ENCODE measurements at regions not wholly inside any gene's neighbourhood (a gene's known extent, or its start where the extent isn't known, plus 50 kb on each side); places are given as distances from the start of the nearest gene placed in this dataset.

DNA sequence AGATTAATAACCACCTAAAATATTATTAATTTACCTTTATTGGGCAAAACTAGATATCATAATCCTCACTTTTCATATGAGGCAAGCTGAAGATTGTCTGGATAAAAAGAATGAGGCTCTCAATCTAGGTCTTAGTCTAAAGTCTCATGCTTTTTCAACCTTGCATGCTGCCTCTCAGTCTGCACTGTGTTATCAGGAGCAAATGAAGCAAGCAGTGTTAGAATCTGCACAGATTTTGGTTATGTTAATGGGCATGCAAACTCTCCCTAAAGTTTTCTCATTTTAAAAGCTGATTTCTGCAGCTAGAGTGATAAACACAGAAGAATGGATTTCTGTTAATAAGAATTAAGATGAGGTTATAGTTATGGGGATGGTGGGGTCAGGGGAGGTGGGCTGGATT, 350.7 kb upstream of the C11orf87 start:
- Histone ChIP-seq H3K27ac (no peak overlapping the region), H3K4me3 (ENCODE audit: low read depth, low read length) (no peak overlapping the region), H2AFZ (no peak overlapping the region), H3K27me3 (ENCODE audit: control insufficient read depth, insufficient read depth, low read length) (no peaks in the 10 kb centered on the region), H3K9me3 (ENCODE audit: control insufficient read depth, low read length) (no peaks in the 10 kb centered on the region), H3K9ac (no peak overlapping the region), H3K79me2 (no peaks in the 10 kb centered on the region), H3K4me1 (no peaks in the 10 kb centered on the region), H3K4me2 (ENCODE audit: low read length) (no peak overlapping the region), H3K36me3 (ENCODE audit: control insufficient read depth, insufficient read depth, low read length) (no peaks in the 10 kb centered on the region)
- no peak for TF ChIP-seq CTCF (IDR thresholded peaks at IDR 0.05)

DNA sequence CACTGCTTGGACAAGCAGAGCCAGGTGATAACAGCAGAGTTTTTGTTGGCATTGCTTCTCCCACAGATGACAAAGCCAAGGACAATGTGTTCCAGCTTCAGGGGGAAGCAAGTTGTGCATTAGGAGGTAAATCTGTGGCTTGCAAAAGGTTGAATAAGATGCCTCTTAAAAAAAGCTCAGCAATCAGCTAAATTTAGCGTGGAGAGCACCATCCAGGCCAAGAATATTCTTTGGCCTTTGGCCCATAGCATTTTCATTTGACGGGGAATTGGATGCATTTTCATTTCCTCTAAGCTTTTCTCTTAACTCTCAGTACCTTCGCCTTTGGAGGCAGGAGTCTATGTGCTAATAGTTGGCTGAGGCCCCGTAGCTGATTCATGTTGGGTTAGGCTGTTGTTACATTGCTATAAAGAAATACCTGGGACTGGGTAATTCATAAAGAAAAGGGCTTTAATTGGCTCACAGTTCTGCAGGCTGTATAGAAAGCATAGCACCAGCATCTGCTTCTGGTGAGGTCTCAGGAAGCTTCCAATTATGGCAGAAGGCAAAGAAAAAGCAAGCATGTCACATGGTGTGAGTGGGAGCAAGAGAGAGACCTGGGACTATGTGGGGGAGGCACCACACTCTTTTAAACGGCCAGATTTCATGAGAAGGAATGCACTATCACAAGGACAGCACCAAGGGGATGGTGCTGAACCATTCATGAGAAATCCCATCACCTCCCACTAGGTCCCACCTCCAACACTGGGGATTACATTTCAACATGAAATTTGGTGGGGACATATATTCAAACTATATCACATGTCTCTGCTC, 350.1 kb upstream of the C11orf87 start:
- Histone ChIP-seq H3K27me3 (ENCODE audit: control insufficient read depth, insufficient read depth, low read length) (no peaks in the 10 kb centered on the region), H3K27ac (no peak overlapping the region), H3K9me3 (ENCODE audit: control insufficient read depth, low read length) (no peaks in the 10 kb centered on the region), H3K4me1 (no peaks in the 10 kb centered on the region), H3K36me3 (ENCODE audit: control insufficient read depth, insufficient read depth, low read length) (no peaks in the 10 kb centered on the region), H3K4me3 (ENCODE audit: low read depth, low read length) (no peak overlapping the region), H2AFZ (no peak overlapping the region), H3K9ac (no peak overlapping the region), H3K4me2 (ENCODE audit: low read length) (no peak overlapping the region), H3K79me2 (no peaks in the 10 kb centered on the region)
- no peak for TF ChIP-seq CTCF (IDR thresholded peaks at IDR 0.05)

DNA sequence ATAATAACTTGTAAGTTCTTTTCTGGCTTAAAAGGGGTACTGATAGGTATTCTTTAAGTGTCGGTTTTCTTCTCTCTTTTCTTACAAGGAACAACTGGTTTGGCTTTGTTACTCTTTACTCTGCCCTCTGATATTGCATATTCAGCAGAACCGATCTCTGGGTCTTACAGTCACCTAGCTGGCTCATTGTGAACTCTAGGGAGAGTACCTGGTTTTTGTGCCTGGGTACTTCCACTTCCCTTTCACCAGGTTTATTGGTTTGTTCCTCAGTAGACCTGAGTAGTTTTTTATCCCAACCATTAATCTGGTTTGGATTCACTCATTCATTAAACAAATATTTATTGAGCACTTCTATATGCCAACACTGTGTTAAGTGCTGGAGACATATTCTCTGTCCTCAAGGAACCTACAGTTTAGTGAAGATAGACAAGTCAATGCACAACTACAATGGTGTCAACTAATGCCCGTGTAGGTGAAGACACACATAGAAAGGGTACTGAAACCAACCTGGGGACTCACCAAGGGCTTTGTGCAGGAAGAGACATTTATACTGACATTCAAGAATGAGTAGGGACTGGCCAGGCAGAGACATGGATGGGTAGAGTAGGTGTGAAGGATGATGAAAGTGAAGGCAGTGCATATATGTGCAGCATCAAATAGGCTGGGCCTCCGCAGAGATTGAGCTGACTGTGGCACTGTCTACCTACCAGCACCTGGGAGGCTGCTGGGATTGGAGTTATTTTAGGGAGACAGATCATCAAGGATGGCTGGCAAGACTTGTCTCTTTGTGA, 348.8 kb upstream of the C11orf87 start:
- Histone ChIP-seq H3K4me1 (no peaks in the 10 kb centered on the region), H3K27me3 (ENCODE audit: control insufficient read depth, insufficient read depth, low read length) (no peaks in the 10 kb centered on the region), H3K79me2 (no peaks in the 10 kb centered on the region), H3K4me2 (ENCODE audit: low read length) (no peak overlapping the region), H3K9ac (no peak overlapping the region), H2AFZ (no peak overlapping the region), H3K27ac (no peak overlapping the region), H3K4me3 (ENCODE audit: low read depth, low read length) (no peak overlapping the region), H3K9me3 (ENCODE audit: control insufficient read depth, low read length) (no peaks in the 10 kb centered on the region), H3K36me3 (ENCODE audit: control insufficient read depth, insufficient read depth, low read length) (no peaks in the 10 kb centered on the region)
- no peak for TF ChIP-seq CTCF (IDR thresholded peaks at IDR 0.05)

DNA sequence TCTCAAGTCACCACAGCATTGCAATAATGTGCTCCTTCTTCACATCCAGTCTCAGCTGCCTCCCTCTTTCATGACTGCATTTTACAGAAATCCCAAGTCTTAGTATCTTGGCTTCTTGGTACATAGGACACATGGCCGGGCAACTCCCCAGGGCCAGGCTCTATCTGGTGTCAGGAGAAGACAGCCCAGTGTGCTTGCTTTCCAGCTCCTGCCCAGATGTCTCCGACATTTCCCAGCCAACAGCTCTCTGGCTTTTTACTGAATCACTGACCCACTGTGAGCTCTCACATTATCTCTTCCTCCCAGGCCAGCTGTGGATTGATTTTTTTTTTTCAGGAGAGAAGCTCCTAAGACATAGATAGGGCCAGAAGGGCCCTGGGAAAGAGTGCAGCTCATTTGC, 346.0 kb upstream of the C11orf87 start:
- Histone ChIP-seq H3K4me2 (ENCODE audit: low read length) (no peak overlapping the region), H3K9ac (no peak overlapping the region), H3K79me2 (no peaks in the 10 kb centered on the region), H3K4me3 (ENCODE audit: low read depth, low read length) (no peak overlapping the region), H3K27me3 (ENCODE audit: control insufficient read depth, insufficient read depth, low read length) (no peaks in the 10 kb centered on the region), H3K4me1 (no peaks in the 10 kb centered on the region), H3K9me3 (ENCODE audit: control insufficient read depth, low read length) (no peaks in the 10 kb centered on the region), H2AFZ (no peak overlapping the region), H3K36me3 (ENCODE audit: control insufficient read depth, insufficient read depth, low read length) (no peaks in the 10 kb centered on the region), H3K27ac (no peak overlapping the region)
- no peak for TF ChIP-seq CTCF (IDR thresholded peaks at IDR 0.05)
